ENCODE measurements at regions not wholly inside any gene's neighbourhood (a gene's known extent, or its start where the extent isn't known, plus 50 kb on each side); places are given as distances from the start of the nearest gene placed in this dataset.

DNA sequence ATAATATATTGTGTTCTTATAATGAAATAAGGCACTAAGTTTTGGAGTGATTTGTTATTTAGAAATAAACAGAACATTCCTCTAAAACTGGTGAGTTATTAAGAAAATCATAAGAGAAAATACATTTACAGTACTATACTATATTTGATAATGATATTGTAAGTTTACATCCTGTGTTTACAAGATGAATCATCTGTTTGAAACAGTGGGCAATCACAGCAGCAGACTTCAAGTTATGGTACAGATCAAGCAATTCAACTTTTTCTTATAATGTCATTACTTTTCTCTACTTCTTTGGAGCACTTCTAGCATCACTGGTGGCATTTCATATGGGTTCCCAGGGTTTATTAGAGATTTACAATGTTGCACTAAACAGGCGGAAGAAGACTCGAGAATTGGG, 86.5 kb upstream of the BRINP3 start:
- TF ChIP-seq, protein P1, sequence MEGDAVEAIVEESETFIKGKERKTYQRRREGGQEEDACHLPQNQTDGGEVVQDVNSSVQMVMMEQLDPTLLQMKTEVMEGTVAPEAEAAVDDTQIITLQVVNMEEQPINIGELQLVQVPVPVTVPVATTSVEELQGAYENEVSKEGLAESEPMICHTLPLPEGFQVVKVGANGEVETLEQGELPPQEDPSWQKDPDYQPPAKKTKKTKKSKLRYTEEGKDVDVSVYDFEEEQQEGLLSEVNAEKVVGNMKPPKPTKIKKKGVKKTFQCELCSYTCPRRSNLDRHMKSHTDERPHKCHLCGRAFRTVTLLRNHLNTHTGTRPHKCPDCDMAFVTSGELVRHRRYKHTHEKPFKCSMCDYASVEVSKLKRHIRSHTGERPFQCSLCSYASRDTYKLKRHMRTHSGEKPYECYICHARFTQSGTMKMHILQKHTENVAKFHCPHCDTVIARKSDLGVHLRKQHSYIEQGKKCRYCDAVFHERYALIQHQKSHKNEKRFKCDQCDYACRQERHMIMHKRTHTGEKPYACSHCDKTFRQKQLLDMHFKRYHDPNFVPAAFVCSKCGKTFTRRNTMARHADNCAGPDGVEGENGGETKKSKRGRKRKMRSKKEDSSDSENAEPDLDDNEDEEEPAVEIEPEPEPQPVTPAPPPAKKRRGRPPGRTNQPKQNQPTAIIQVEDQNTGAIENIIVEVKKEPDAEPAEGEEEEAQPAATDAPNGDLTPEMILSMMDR (IDR thresholded peaks at IDR 0.05; ENCODE audit: poor library complexity): no peak
- TF ChIP-seq EZH2 (IDR thresholded peaks at IDR 0.05; ENCODE audit: borderline replicate concordance) (no peak), EZH2phosphoT487 (IDR thresholded peaks at IDR 0.05; ENCODE audit: low read depth, severe bottlenecking, unreplicated experiment) (no peak)
